ENCODE measurements at regions not wholly inside any gene's neighbourhood (a gene's known extent, or its start where the extent isn't known, plus 50 kb on each side); places are given as distances from the start of the nearest gene placed in this dataset.

DNA sequence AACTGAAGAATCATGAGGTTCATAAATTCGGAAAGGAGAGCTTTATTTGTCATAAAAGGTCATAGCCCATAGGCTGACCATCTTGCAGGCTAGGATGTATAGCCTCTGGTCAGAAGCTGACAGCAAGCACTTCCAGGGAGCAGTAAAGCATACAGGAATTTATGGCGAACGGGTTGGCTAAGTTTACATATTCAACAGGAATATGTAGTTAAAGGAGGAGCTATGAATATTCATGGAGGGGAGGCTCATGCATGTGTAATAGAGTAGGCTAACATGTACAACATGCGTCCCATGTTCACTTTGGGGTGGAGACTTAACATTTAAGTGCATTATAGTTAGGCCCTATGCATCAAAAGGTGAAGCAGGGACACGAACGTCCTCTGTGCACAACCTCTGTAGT lies 1425.7 kb upstream of the TENM3 start:
- FAIRE-seq (no peak), DNase-seq (ENCODE audit: insufficient read length) (no peak)
- TF ChIP-seq TAF1 (IDR thresholded peaks at IDR 0.05; ENCODE audit: borderline replicate concordance, low read depth, low read length) = no peak
- no peak for TF ChIP-seq POLR2A (IDR thresholded peaks at IDR 0.05; ENCODE audit: low read depth, low read length)
- no peak for TF ChIP-seq POLR2AphosphoS5 (IDR thresholded peaks at IDR 0.05; ENCODE audit: low read depth, low read length)

DNA sequence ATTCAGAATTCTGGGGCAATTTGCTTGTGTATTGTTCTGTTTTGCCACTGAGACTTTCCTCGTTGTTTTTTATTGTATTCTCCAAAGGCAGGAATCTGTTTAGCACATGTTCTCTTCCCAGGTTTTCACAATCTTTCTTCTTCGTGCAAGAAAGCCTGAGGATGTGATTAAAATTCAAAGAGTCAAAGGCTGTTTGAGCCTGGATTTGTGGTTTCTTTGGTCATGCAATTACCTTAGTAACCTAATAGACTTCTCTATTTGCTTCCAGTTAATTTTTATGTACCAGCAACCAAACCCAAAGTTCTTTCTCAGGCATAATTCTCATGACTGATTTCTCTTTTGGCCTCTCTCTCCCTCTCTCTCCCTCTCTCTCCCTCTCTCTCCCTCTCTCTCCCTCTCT lies 1420.1 kb upstream of the TENM3 start:
- TF ChIP-seq POLR2AphosphoS5 (IDR thresholded peaks at IDR 0.05; ENCODE audit: low read depth, low read length) = no peak
- no peak for TF ChIP-seq POLR2A (IDR thresholded peaks at IDR 0.05; ENCODE audit: low read depth, low read length)
- TF ChIP-seq TAF1 (IDR thresholded peaks at IDR 0.05; ENCODE audit: borderline replicate concordance, low read depth, low read length) = no peak
- DNase-seq (ENCODE audit: insufficient read length) (no peak), FAIRE-seq (no peak)

DNA sequence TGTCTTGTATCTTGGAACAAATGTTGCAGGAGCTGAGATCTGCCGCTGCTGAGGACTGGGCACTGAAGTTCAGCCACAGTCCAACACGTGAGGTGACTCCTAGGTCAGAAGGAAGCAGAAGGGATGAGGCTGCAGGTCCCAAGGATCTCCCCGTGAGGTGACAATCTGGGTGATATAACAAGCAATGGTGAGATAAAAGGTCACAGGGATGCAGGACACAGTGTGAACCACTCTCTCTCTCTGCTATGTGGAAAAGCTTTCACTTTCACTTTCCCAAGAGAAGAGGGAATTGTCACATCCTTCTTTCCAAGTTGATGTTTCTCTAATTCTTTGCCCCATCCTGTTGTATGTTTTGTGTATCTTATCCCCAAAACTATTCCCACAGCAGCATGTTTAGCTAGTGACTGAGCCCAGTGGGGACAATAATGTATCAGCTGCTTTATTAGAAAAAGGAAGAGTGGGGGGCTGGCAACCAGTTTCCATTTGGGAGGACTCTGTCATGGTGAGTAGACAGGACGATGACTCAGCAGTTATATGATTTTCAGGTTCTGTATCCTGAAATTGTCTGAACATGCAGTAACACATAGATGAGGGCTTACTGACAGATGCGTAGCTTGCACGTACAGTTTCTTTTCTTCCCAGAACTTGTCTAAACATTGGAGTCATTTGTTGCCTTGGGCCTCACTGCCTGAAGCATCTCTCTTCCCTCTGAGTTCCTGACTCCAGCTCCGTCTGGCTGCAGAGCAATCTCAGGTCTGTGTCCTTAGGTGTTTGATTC lies 1415.8 kb upstream of the TENM3 start:
- FAIRE-seq (no peak), DNase-seq (ENCODE audit: insufficient read length) (no peak)
- TF ChIP-seq TAF1 (IDR thresholded peaks at IDR 0.05; ENCODE audit: borderline replicate concordance, low read depth, low read length) = no peak
- no peak for TF ChIP-seq POLR2A (IDR thresholded peaks at IDR 0.05; ENCODE audit: low read depth, low read length)
- no peak for TF ChIP-seq POLR2AphosphoS5 (IDR thresholded peaks at IDR 0.05; ENCODE audit: low read depth, low read length)

DNA sequence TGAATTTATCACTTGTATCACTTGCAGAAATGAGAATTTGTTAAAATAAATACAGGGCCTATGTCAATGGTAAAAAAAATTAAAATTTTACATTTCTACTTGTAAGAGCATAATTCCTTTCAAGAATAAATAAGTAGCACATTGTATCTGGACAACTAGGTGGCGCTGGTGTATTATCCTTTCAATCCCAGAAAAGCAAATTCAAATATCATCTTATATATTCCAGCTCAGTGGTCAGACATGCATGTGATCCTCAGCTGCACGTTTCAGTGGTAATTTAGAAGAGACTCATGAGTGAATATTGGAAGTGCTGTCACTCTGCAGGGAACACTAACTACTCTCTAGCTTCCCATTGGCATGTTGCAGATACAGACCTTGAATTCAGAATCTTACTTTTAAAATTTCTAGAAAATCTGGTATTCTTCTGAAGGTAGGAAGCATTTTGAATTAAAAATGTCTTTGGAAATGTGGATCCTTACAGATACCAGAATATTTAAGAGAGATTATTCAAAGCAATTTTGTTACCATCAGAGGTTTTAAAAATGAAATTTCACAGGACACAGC lies 1414.7 kb upstream of the TENM3 start:
- FAIRE-seq (no peak), DNase-seq (ENCODE audit: insufficient read length) (no peak)
- TF ChIP-seq POLR2A (IDR thresholded peaks at IDR 0.05; ENCODE audit: low read depth, low read length) = no peak

DNA sequence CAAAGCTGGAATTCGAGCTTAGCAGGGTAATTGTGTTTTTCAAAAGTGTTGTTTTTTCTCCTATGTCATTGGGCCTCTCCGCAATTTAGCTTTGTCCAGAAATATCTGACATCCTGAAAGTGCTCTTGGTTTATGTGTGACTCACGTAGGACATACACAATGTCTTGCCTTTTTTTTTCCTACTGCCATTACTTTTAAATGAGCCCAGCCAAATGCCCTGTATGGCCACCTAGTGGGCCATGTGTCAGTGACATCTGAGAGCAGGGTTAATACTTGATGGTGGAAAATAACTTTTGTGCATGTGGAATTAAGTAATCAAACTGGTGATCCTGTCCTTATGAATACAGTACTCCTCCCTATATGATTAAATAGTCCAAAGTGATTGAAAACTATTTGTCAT lies 1411.1 kb upstream of the TENM3 start:
- DNase-seq (ENCODE audit: insufficient read length) (no peak), FAIRE-seq (no peak)
- TF ChIP-seq POLR2A (IDR thresholded peaks at IDR 0.05; ENCODE audit: low read depth, low read length) (no peak), TAF1 (IDR thresholded peaks at IDR 0.05; ENCODE audit: borderline replicate concordance, low read depth, low read length) (no peak), POLR2AphosphoS5 (IDR thresholded peaks at IDR 0.05; ENCODE audit: low read depth, low read length) (no peak)

DNA sequence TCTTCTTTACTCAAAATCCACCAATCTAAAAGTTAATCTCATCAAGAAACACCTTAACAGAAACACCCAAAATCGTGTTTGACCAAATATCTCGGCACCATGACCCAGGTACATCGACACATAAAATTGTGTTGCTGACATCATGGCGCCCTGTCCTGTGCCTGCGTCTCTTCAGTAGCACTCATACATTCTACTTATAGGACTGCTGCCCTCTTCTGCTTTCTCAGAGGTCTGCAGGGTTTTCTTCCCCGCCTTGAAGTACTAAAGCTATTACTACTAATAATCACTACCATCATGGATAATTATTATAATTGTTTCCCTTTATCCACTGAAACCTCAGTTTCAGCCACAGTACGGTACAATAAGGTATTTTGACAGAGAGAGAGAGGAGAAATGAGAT lies 1403.1 kb upstream of the TENM3 start:
- DNase-seq (ENCODE audit: insufficient read length) (no peak), FAIRE-seq (no peak)
- TF ChIP-seq TAF1 (IDR thresholded peaks at IDR 0.05; ENCODE audit: borderline replicate concordance, low read depth, low read length) (no peak), POLR2AphosphoS5 (IDR thresholded peaks at IDR 0.05; ENCODE audit: low read depth, low read length) (no peak), POLR2A (IDR thresholded peaks at IDR 0.05; ENCODE audit: low read depth, low read length) (no peak)

DNA sequence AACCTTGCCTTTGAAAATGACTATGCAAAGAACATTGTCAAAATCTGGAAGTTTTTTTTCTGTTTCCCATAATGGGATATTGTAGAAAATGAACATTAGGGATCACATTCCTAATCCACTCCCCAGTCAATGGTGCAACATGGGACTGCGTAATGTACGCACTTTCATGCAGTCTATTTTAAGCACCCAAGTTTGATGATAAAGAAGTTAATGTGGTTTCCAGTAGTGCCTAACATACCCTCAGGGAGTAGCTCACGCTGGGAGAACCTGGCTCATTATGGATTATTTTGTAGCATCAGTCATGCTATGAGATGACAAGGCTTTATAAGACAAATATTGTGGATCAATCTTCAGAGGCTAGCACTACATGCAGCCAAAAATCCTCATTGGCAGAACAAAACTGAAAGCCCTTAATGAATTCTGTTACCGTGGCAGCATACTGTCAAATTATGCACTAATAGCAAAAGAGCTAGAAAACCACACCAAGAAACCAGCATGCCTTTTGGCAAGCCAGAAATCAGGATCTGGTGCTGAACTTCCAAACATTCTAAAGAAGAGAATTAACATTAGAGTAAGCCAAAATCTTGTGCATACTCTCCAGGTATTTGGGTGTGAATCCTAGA lies 1392.8 kb upstream of the TENM3 start:
- TF ChIP-seq POLR2A (IDR thresholded peaks at IDR 0.05; ENCODE audit: low read depth, low read length) (no peak), TAF1 (IDR thresholded peaks at IDR 0.05; ENCODE audit: borderline replicate concordance, low read depth, low read length) (no peak), POLR2AphosphoS5 (IDR thresholded peaks at IDR 0.05; ENCODE audit: low read depth, low read length) (no peak)
- DNase-seq (ENCODE audit: insufficient read length) = no peak
- FAIRE-seq = no peak

DNA sequence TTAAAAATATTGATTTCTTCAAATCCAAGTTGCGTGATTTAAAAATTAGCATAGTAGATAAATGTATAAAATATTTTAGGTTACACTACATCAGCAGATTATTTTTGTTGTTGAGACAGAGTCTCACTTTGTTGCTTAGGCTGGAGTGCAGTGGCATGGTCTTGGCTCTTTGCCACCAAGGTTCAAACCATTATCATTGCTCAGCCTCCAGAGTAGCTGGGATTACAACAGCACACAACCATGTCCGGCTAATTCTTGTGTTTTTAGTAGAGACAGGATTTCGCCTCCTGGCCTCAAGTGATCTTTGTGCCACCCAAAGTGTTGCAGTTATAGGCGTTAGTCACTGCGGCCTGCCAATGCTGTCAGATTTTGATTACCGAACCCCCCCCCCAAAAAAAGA lies 1390.5 kb upstream of the TENM3 start:
- DNase-seq (ENCODE audit: insufficient read length) (no peak), FAIRE-seq (no peak)
- TF ChIP-seq POLR2A (IDR thresholded peaks at IDR 0.05; ENCODE audit: low read depth, low read length) (no peak), TAF1 (IDR thresholded peaks at IDR 0.05; ENCODE audit: borderline replicate concordance, low read depth, low read length) (no peak), POLR2AphosphoS5 (IDR thresholded peaks at IDR 0.05; ENCODE audit: low read depth, low read length) (no peak)

DNA sequence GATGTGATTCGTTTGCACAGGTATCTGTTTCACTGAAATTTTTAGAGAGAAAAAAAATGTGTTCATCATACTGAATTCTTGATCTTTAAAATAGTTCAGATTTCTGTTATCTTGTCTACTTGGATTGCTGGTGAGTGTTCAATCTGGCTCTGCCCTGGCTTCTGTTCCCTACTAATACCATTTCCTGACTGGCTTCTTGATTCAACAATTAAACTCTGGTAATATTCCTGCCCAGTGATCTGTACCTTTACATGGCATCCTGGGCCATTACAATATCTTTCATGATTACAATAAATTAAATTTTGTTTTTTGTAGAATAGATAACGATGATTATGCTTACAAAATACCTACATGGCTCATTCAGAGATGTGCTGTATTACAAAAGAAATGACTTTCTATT lies 1388.0 kb upstream of the TENM3 start:
- TF ChIP-seq TAF1 (IDR thresholded peaks at IDR 0.05; ENCODE audit: borderline replicate concordance, low read depth, low read length) (no peak), POLR2AphosphoS5 (IDR thresholded peaks at IDR 0.05; ENCODE audit: low read depth, low read length) (no peak), POLR2A (IDR thresholded peaks at IDR 0.05; ENCODE audit: low read depth, low read length) (no peak)
- no peak for FAIRE-seq
- no peak for DNase-seq (ENCODE audit: insufficient read length)

DNA sequence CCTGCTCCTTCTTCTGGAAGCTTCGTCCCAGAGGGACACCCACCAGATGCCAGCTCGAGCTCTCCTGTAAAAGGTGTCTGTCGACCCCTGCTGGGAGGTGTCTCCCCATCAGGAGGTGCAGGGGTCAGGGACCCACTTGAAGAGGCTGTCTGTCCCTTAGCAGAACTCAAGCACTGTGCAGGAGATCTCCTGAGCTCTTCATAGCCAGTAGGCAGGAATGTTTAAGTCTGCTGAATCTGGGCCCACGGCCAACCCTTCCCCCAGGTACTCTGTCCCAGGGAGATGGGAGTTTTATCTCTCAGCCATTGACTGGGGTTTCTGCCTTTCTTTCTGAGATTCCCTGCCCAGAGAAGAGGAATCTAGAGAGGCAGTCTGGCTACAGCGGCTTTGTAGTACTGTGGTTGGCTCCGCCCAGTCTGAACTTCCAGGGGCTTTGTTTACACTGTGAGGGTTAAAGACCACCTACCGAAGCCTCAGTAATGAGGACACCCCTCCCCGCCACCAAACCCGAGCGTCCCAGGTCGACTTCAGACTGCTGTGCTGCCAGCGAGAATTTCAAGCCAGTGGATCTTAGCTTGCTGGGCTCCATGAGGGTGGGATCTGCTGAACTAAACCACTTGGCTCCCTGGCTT lies 1383.0 kb upstream of the TENM3 start:
- DNase-seq (ENCODE audit: insufficient read length) = no peak
- no peak for FAIRE-seq
- TF ChIP-seq POLR2AphosphoS5 (IDR thresholded peaks at IDR 0.05; ENCODE audit: low read depth, low read length) (no peak), TAF1 (IDR thresholded peaks at IDR 0.05; ENCODE audit: borderline replicate concordance, low read depth, low read length) (no peak), POLR2A (IDR thresholded peaks at IDR 0.05; ENCODE audit: low read depth, low read length) (no peak)

DNA sequence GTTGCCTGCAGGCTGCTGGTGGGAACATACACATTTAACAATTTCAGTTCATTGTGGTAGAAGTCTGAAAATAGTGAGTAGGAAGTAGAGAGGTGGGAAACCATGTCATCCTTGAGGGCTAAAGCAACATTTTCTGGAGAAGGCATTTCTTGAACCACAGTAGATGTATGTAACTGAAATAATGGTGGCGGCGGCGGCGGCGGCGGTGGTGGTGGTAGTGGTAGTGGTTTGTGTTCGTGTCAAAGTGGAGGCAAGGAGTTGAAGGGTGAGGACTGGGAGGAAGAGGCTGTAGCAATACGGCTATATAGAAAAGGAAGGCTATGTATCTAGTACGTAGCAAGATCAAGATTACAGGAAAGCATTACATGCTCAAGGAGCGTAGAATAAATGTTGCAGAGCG lies 1381.6 kb upstream of the TENM3 start:
- no peak for FAIRE-seq

More for the DNA sequence above, 1381.6 kb upstream of the TENM3 start:
- no peak for DNase-seq (ENCODE audit: insufficient read length)
- TF ChIP-seq POLR2AphosphoS5 (IDR thresholded peaks at IDR 0.05; ENCODE audit: low read depth, low read length) = no peak
- no peak for TF ChIP-seq POLR2A (IDR thresholded peaks at IDR 0.05; ENCODE audit: low read depth, low read length)
- no peak for TF ChIP-seq TAF1 (IDR thresholded peaks at IDR 0.05; ENCODE audit: borderline replicate concordance, low read depth, low read length)
